ENCODE measurements at regions not wholly inside any gene's neighbourhood (a gene's known extent, or its start where the extent isn't known, plus 50 kb on each side); places are given as distances from the start of the nearest gene placed in this dataset.

DNA sequence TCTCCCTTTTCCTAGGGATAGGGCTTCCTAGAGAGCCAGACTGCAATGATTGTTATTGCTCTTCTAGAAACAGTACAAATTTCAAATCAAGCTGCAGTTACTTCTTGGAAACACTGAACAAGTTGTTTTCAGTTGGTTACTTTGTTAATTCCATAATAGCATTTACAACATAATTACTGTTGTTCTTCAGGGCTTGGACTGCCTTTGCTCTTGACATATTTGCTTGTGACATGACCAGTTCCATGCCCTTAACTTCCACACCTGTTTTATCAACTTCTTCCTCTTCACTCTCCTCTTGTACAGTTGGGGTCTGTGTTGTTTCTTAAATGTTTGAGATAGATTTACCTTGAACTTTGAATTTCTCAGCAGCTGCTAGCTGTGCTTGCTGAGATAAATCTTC, 104.4 kb downstream of the SEC23IP start:
- no peak overlapping the region for H3K4me3 ChIP-seq (ENCODE audit: low read depth, low read length)
- no peak for DNase-seq (ENCODE audit: low read depth)

DNA sequence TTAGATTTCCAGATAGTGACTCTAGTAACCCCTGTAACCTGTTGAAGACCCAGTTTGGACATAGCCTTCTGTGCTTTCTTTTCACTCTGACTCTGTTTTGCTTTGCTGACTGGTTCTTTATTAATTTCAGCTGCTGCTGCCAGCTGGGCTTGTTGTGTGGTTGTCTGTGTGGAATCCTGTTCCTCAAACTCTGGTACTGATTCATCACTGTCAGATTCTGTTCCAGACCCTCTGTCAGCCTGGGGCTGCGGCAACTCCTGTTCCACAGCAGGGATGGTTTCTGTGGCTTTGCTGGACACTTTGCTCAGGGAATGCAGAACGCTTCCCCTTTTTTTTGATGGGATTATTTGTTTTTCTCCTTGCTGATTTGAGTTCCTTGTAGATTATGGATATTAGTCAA, 104.9 kb downstream of the SEC23IP start:
- DNase-seq (ENCODE audit: low read depth): no peak
- no peak overlapping the region for H3K4me3 ChIP-seq (ENCODE audit: low read depth, low read length)

DNA sequence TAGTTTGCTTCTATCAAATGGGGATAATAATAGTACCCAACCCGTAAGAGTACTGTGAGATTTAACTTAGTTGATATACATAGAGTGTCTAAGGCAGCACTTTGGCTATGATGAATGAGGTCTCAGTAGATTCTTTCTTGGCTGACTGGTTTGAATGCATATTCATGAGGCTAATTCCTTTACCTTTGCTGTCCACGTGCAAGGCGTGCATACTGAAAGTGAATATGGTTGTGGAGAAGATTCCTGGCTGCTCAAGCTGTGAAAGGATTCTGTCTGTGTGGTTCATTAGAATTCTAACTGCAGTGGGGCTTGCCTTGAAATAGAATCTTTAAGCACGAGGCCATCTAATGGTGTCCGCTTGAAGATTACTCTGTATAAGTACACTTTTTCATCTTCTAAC, 110.3 kb downstream of the SEC23IP start:
- H3K4me3 ChIP-seq (ENCODE audit: low read depth, low read length): no peak overlapping the region
- DNase-seq (ENCODE audit: low read depth): no peak

DNA sequence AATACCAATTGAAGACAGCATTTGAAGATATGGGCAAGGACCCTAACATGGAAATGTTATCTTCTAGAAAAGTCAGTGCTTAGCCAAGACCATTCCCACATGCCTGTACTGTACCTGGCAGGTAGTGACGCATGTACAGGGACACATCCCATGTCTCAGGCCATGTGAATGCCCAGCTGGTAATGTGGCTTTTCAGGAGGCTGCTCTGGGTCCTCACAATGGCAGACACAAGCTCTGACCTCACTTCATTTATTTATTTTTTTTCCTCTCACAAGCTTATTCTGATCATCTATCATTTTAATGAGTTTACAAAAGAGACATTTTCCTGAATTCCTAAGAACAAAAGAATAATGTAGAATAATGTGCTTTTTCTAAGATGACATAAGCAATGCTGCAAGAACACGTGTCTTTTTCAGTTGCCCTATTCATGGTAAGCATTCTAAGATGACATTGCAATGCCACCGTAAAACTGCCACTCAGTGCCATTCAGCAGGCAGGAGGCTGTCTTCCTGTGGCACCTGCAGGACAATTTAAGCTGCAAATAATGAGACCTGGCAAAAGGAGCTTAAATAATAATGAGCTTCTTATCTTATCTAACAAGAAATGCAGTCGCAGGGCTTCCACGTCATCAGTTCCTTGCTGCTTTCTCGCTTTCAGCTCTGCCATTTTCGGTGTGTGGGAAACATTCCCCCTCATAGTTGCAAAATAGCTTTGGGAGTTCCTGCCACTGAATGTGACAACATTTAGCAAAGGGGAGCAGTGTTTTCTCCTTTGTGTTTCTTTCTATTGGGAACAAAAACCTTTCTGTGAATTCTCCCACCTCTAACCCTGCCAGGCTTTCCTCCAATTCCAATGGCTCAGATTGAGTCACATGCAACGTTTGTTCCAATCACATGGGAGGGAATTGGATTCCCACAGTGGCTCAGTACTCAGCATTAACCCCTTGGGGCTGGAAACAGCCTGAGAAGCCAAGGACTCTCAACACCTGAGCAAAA, 113.0 kb downstream of the SEC23IP start:
- H3K4me3 ChIP-seq (ENCODE audit: low read depth, low read length): no peak overlapping the region
- DNase-seq (ENCODE audit: low read depth): no peak

- no peak overlapping the region for H3K4me3 ChIP-seq (ENCODE audit: low read depth, low read length)
- DNase-seq (ENCODE audit: low read depth): no peak
Observed at GRCh38 chr10:120007261-120007660, 114.7 kb downstream of the SEC23IP start.

GRCh38 chr10:120011359-120012130, 119.0 kb downstream of the SEC23IP start:
- no peak overlapping the region for H3K4me3 ChIP-seq (ENCODE audit: low read depth, low read length)
- no peak for DNase-seq (ENCODE audit: low read depth)

GRCh38 chr10:120012131-120012400, 119.5 kb downstream of the SEC23IP start:
- no peak for DNase-seq (ENCODE audit: low read depth)
- no peak overlapping the region for H3K4me3 ChIP-seq (ENCODE audit: low read depth, low read length)

GRCh38 chr10:120012566-120012965, 120.0 kb downstream of the SEC23IP start:
- DNase-seq (ENCODE audit: low read depth): no peak
- H3K4me3 ChIP-seq (ENCODE audit: low read depth, low read length): no peak overlapping the region

GRCh38 chr10:120014031-120014430, 121.5 kb downstream of the SEC23IP start:
- no peak for DNase-seq (ENCODE audit: low read depth)
- no peak overlapping the region for H3K4me3 ChIP-seq (ENCODE audit: low read depth, low read length)

- H3K4me3 ChIP-seq (ENCODE audit: low read depth, low read length): no peak overlapping the region
- no peak for DNase-seq (ENCODE audit: low read depth)
Observed at GRCh38 chr10:120015064-120015463, 122.5 kb downstream of the SEC23IP start.

- no peak for DNase-seq (ENCODE audit: low read depth)
- no peak overlapping the region for H3K4me3 ChIP-seq (ENCODE audit: low read depth, low read length)
Observed at GRCh38 chr10:120016906-120017305, 124.4 kb downstream of the SEC23IP start.

DNA sequence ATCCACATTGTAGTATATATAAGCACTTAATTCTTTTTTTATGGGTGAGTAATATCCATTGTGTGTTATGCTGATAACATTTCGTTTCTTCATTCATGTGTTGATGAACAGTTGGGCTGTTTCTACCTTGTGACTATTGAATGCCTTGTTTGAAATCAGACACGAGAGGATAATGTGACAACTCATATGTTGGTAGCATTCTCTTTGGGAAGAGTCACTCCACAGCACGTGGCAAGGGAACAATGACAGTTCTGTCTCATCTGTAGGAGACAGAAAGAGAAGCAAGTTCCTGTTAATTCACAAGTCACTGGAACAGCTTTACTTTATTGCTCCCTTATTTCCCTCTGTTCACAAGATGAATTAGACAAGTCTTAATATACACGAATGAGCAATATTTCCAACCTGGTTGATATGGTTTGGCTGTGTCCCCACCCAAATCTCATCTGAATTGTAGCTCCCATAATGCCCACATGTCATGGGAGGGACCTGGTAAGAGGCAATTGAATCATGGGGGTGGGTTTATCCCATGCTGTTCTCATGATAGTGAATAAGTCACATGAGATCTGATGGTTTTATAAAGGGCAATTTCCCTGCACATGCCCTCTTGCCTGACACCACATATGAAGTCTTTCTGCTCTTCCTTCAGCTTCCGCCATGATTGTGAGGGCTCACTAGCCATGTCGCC, 125.3 kb downstream of the SEC23IP start:
- no peak for DNase-seq (ENCODE audit: low read depth)
- H3K4me3 ChIP-seq (ENCODE audit: low read depth, low read length): no peak overlapping the region

DNA sequence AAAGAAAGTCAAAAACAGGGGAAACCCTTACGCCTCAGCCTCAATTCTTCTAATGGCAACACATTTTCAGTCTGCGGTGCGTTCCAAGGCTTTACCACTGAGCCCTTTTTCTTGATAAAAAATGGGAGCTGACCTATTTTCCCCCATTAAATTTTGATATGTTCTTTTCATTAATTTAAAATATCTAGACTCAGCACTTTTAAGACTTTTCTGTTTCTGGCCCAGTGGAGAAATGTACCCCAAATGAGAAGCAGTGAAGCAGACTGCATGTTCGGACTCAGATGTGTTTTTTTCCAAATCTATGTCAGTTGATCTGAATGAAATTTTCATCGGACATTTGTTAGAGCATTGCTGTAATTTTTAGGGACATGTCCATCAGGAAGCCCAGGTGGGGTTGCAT, 126.2 kb downstream of the SEC23IP start:
- no peak overlapping the region for H3K4me3 ChIP-seq (ENCODE audit: low read depth, low read length)
- DNase-seq (ENCODE audit: low read depth): no peak

- DNase-seq (ENCODE audit: low read depth): no peak
- no peak overlapping the region for H3K4me3 ChIP-seq (ENCODE audit: low read depth, low read length)
Observed at GRCh38 chr10:120019568-120019967, 127.0 kb downstream of the SEC23IP start.

GRCh38 chr10:120022357-120022756, 129.8 kb downstream of the SEC23IP start:
- no peak overlapping the region for H3K4me3 ChIP-seq (ENCODE audit: low read depth, low read length)
- DNase-seq (ENCODE audit: low read depth): no peak

- no peak overlapping the region for H3K4me3 ChIP-seq (ENCODE audit: low read depth, low read length)
Observed at GRCh38 chr10:120034236-120034635, 141.7 kb downstream of the SEC23IP start.

GRCh38 chr10:120039046-120039445, 146.5 kb downstream of the SEC23IP start:
- no peak overlapping the region for H3K4me3 ChIP-seq (ENCODE audit: low read depth, low read length)
- no peak for DNase-seq (ENCODE audit: low read depth)

More at GRCh38 chr10:120034236-120034635, 141.7 kb downstream of the SEC23IP start:
- DNase-seq (ENCODE audit: low read depth): no peak

DNA sequence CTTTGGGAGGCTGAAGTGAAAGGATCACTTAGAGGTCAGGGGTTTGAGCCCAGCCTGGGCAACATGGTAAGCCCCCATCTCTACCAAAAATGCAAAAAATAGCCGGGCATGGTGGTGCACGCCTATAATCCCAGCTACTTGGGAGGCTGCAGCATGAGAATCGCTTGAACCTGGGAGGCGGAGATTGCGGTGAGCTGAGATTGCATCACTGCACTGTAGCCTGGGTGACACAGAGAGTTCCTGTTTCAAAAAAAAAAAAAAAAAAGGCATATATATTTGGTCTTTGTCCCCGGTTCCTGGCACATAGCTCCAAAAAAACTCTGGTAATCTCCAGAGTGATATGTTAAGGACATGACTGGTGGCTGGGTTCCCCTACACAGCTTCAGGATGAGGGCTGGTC, 147.3 kb downstream of the SEC23IP start:
- no peak overlapping the region for H3K4me3 ChIP-seq (ENCODE audit: low read depth, low read length)
- DNase-seq (ENCODE audit: low read depth): no peak

- no peak for DNase-seq (ENCODE audit: low read depth)
- no peak overlapping the region for H3K4me3 ChIP-seq (ENCODE audit: low read depth, low read length)
Observed at GRCh38 chr10:120041807-120042559, 149.5 kb downstream of the SEC23IP start.
